Endothelial cell of umbilical vein (primary cell): ENCODE measurements at regions not wholly inside any gene's neighbourhood (a gene's known extent, or its start where the extent isn't known, plus 50 kb on each side); places are given as distances from the start of the nearest gene placed in this dataset.

ENCODE experiments used
- BruUV-seq: library from RNA; stranded (reverse); fragments of 400-500 nt; replicated peaks from 2 replicates; lab custom pipeline; 2021; lab: Mats Ljungman, UMichigan
- CTCF ChIA-PET: fragments of 300-600, 350-600 bp; sonication (Branson Sonifier 250); formaldehyde crosslinking; loops from one replicate; lab custom pipeline; 2021; ENCODE audit warnings: antibody characterized with exemption, inconsistent platforms; lab: Charles Lee
- POLR2A ChIA-PET: fragments of 300-600, 350-600 bp; sonication (Branson Sonifier 250); formaldehyde crosslinking; loops from one replicate; lab custom pipeline; 2021; ENCODE audit warnings: antibody characterized with exemption, inconsistent platforms; lab: Charles Lee
- DNase-seq: peaks from one replicate; pipeline ENCODE4 v3.0.0-alpha.2; 2011; ENCODE audit warnings: low read depth, low spot score
- FAIRE-seq: peaks from 2 replicates; lab custom pipeline; 2011; peaks lifted over from hg19 to GRCh38; lab: Jason Lieb, UNC
- H2AFZ ChIP-seq: 2 replicates; pipeline ENCODE4 v1.6.0; 2012; ENCODE audit warnings: low read depth, low read length, control low read depth, inconsistent platforms
- H3K27ac ChIP-seq: 2 replicates; pipeline ENCODE4 v1.5.1; 2011; ENCODE audit warnings: low read depth, mild to moderate bottlenecking, control low read depth, low read length, moderate library complexity; ENCODE audit not compliant: insufficient read depth
- H3K27me3 ChIP-seq, 2 experiments: 2 replicates each; pipeline versions ENCODE4 v1.6.0 to v1.6.1; 2011; ENCODE audit warnings: low read length in 2 of 2, mixed read lengths in 1 of 2; ENCODE audit not compliant: control insufficient read depth in 2 of 2, insufficient read depth in 2 of 2
- H3K36me3 ChIP-seq, 2 experiments: 2 replicates in 1 of 2; 3 replicates in 1 of 2; pipeline ENCODE4 v1.5.1; 2011; ENCODE audit warnings: low read length in 2 of 2, mild to moderate bottlenecking in 1 of 2, moderate library complexity in 1 of 2; ENCODE audit not compliant: control insufficient read depth in 2 of 2, insufficient read depth in 2 of 2; ENCODE audit errors: extremely low read depth in 1 of 2
- H3K4me1 ChIP-seq: 3 replicates; pipeline ENCODE4 v1.5.1; 2011; ENCODE audit warnings: mild to moderate bottlenecking, low read length; ENCODE audit not compliant: control insufficient read depth, insufficient read depth; ENCODE audit errors: extremely low read depth
- H3K4me2 ChIP-seq: 2 replicates; pipeline ENCODE4 v1.6.1; 2011; ENCODE audit warnings: low read length, control low read depth, mixed read lengths; ENCODE audit not compliant: insufficient read depth
- H3K4me3 ChIP-seq, 3 experiments: fragments of 200-600 bp in 1 of 3; sonication (generic), shearing (Covaris generic) in 1 of 3; replicated peaks in 1 of 3; 2 replicates each; pipeline ENCODE4 v1.5.1; 2011 to 2016; ENCODE audit warnings: control low read depth in 3 of 3, low read length in 3 of 3, mild to moderate bottlenecking in 2 of 3, inconsistent platforms in 1 of 3, low read depth in 1 of 3, moderate library complexity in 1 of 3; ENCODE audit not compliant: insufficient read depth in 1 of 3
- H3K79me2 ChIP-seq: 2 replicates; pipeline ENCODE4 v1.6.0; 2012; ENCODE audit warnings: low read length, inconsistent platforms; ENCODE audit not compliant: control insufficient read depth, insufficient read depth
- H3K9ac ChIP-seq: replicated peaks from 2 replicates; pipeline ENCODE3; 2011; ENCODE audit warnings: low read length, control low read depth; ENCODE audit not compliant: insufficient read depth; ENCODE audit errors: extremely low read depth
- H3K9me1 ChIP-seq: replicated peaks from 3 replicates; pipeline ENCODE4 v1.6.0; 2011; ENCODE audit warnings: mild to moderate bottlenecking, low read length; ENCODE audit not compliant: control insufficient read depth, insufficient read depth; ENCODE audit errors: extremely low read depth
- H3K9me3 ChIP-seq: replicated peaks from 2 replicates; pipeline ENCODE4 v1.5.1; 2012; ENCODE audit warnings: low read length, inconsistent platforms; ENCODE audit not compliant: control insufficient read depth, insufficient read depth
- H4K20me1 ChIP-seq: replicated peaks from 2 replicates; pipeline ENCODE3; 2011; ENCODE audit warnings: mild to moderate bottlenecking, low read length; ENCODE audit not compliant: control insufficient read depth, insufficient read depth; ENCODE audit errors: extremely low read depth
- JUN ChIP-seq: IDR thresholded peaks from 2 replicates; pipeline ENCODE4 v1.6.1; 2011; ENCODE audit warnings: borderline replicate concordance, low read depth; ENCODE audit not compliant: insufficient read length, insufficient read depth
- MAX ChIP-seq: IDR thresholded peaks from 2 replicates; pipeline ENCODE4 v1.6.1; 2011; ENCODE audit not compliant: insufficient read depth, insufficient read length
- MYC ChIP-seq: IDR thresholded peaks from one replicate; pipeline ENCODE4 v1.6.1; 2011; ENCODE audit warnings: mild to moderate bottlenecking, low read depth, low read length
- dilution Hi-C: fragments of 300-500 bp; cut with MboI; formaldehyde crosslinking; loops from one replicate; pipeline ENCODE4 v1.15.0; 2019; ENCODE audit warnings: low sequenced_read_pairs; ENCODE audit not compliant: extremely low pct_ligation_motif_present
- intact Hi-C: fragments of 100-400 bp; cut with micrococcal nuclease; formaldehyde crosslinking; loops from one replicate; pipeline ENCODE4 v1.10.0; 2022
- TF ChIP-seq, protein P1 (sequence below), 2 donors: IDR thresholded peaks; 1 replicate in 1 of 2; 2 replicates in 1 of 2; pipeline ENCODE4 v1.5.1; 2011; ENCODE audit warnings: low read length in 2 of 2, mild to moderate bottlenecking in 2 of 2, moderate library complexity in 2 of 2, control low read depth in 1 of 2, inconsistent platforms in 1 of 2, low read depth in 1 of 2; ENCODE audit not compliant: insufficient read depth in 1 of 2; ENCODE audit errors: extremely low read depth in 1 of 2

DNA sequence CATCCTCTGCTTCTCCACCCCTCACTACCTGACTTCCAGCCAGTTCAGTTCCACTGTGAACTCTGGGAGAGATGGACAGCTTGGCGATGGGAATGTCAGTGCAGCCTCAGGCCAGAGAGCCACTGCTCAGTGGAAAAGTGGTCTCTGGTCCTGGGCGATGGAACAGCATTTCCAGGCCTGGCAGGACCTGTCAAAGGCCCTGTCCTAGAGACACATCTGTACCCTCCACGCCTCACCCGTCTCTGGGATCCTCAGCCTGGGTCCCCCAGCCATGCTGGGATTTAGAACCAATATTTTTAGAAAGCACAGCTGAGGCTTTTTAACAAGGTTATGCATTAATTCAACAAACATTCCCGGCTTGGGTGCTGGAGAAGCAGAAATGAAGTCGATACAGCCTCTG is 165.7 kb downstream of the MN1 start:
- Histone ChIP-seq H3K9me3 (no peaks in the 10 kb centered on the region), H3K27me3 (peaks cover 3 to 5% of the 10 kb centered on the region in 2 experiments), H3K9ac (no peak overlapping the region), H4K20me1 (no peaks in the 10 kb centered on the region), H2AFZ (no peak overlapping the region), H3K79me2 (no peaks in the 10 kb centered on the region), H3K4me1 (no peaks in the 10 kb centered on the region), H3K36me3 (no peaks in the 10 kb centered on the region), H3K9me1 (no peaks in the 10 kb centered on the region), H3K4me3 (no peak overlapping the region), H3K4me2 (no peak overlapping the region), H3K27ac (no peak overlapping the region)
- FAIRE-seq (no peak), DNase-seq (no peak)
- CTCF ChIA-PET: interaction anchor here (1.2 kb wide), 1 partner anchor 11 kb away, joined by 4 read pairs; no protein-coding TSS in a partner anchor
- intact Hi-C loops: no loop called here
- no peak for TF ChIP-seq MYC
- POLR2A ChIA-PET: no interaction called here
- dilution Hi-C loops: no loop called here
- BruUV-seq: no TSS peak

DNA sequence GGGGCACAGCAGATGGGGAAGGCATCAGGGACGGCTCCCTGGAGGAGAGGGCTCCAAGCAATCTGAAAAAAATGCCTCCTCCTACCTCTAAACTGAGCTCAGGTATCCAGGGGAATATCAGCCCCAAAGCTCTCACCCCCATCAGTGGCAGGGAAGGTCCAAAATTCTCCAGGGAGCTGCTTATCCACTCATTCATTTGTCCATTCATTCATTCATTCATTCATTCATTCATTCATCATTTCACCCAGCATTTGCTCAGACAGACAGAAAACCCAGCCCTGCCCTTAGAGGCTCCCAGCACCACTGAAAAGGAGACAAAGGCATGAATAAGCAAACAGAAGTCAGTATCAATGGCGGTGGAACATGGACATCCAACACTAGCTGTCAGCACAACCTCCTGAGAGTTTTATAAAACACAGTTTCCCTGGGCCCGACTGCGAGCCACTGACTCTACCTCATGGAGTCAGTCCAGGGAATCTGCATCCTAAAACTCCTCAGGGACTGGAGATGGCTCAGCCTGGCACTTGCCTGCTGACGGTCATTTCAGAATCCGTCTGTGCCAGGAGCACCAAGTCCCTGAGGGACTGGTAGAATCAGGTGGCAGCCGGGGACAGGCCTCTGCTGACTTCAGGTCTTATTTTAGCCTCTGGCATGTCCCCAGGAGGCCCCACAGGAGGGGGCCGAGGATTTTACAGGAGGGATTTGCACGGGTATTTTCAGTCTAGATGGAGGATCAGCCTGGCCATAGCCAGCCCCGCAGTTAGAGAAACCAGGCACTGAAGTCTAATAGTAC is 164.6 kb downstream of the MN1 start:
- CTCF ChIA-PET: no interaction called here
- Histone ChIP-seq H3K9ac (no peak overlapping the region), H3K4me2 (no peak overlapping the region), H3K27ac (no peak overlapping the region), H3K36me3 (no peaks in the 10 kb centered on the region), H3K9me3 (no peaks in the 10 kb centered on the region), H3K4me1 (no peaks in the 10 kb centered on the region), H3K9me1 (no peaks in the 10 kb centered on the region), H2AFZ (no peak overlapping the region), H3K4me3 (no peak overlapping the region), H3K79me2 (no peaks in the 10 kb centered on the region), H4K20me1 (no peaks in the 10 kb centered on the region), H3K27me3 (peaks cover 3 to 5% of the 10 kb centered on the region in 2 experiments)
- intact Hi-C loops: no loop called here
- FAIRE-seq (no peak), DNase-seq (no peak)
- TF ChIP-seq JUN (no peak), MYC (no peak), MAX (no peak)
- TF ChIP-seq, protein P1, sequence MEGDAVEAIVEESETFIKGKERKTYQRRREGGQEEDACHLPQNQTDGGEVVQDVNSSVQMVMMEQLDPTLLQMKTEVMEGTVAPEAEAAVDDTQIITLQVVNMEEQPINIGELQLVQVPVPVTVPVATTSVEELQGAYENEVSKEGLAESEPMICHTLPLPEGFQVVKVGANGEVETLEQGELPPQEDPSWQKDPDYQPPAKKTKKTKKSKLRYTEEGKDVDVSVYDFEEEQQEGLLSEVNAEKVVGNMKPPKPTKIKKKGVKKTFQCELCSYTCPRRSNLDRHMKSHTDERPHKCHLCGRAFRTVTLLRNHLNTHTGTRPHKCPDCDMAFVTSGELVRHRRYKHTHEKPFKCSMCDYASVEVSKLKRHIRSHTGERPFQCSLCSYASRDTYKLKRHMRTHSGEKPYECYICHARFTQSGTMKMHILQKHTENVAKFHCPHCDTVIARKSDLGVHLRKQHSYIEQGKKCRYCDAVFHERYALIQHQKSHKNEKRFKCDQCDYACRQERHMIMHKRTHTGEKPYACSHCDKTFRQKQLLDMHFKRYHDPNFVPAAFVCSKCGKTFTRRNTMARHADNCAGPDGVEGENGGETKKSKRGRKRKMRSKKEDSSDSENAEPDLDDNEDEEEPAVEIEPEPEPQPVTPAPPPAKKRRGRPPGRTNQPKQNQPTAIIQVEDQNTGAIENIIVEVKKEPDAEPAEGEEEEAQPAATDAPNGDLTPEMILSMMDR (IDR thresholded peaks at IDR 0.05; ENCODE audit: extremely low read depth in 1 of 2, insufficient read depth in 1 of 2, low read depth in 1 of 2, low read length in 2 of 2): no peak
- no TSS peak for BruUV-seq
- dilution Hi-C loops: no loop called here
- POLR2A ChIA-PET: no interaction called here
